HEK293 (cell line): ENCODE measurements at regions not wholly inside any gene's neighbourhood (a gene's known extent, or its start where the extent isn't known, plus 50 kb on each side); places are given as distances from the start of the nearest gene placed in this dataset.

Experiments used
- CTCF ChIA-PET: fragments of 350-600 bp; formaldehyde crosslinking; extraction: SDS; loops from one replicate; lab custom pipeline; 2021; ENCODE audit warnings: antibody characterized with exemption; lab: Yijun Ruan, JAX
- POLR2A ChIA-PET: fragments of 300-600 bp; formaldehyde crosslinking; extraction: SDS; loops from one replicate; lab custom pipeline; 2020; ENCODE audit warnings: antibody characterized with exemption, inconsistent platforms; lab: Yijun Ruan, JAX
- H3K27ac ChIP-seq: fragments of 200-500 bp; sonication (Bioruptor generic); 2 replicates; pipeline ENCODE4 v1.5.1; 2014; ENCODE audit warnings: low read depth, low read length, control low read depth, inconsistent platforms; ENCODE audit errors: extremely low read depth
- H3K36me3 ChIP-seq, 2 experiments: fragments of 200-500 bp in 1 of 2; sonication (Bioruptor generic) in 1 of 2; 1 replicate in 1 of 2; 2 replicates in 1 of 2; pipeline ENCODE4 v1.5.1; 2014 to 2017; ENCODE audit warnings: inconsistent platforms in 2 of 2, low read length in 2 of 2; ENCODE audit not compliant: control insufficient read depth in 2 of 2, insufficient read depth in 1 of 2
- H3K4me1 ChIP-seq: fragments of 200-500 bp; sonication (Bioruptor generic); 2 replicates; pipeline ENCODE4 v1.5.1; 2014; ENCODE audit warnings: mild to moderate bottlenecking, low read length, inconsistent platforms; ENCODE audit not compliant: control insufficient read depth, insufficient read depth
- H3K4me3 ChIP-seq: 2 replicates; pipeline ENCODE4 v1.5.1; 2011; ENCODE audit warnings: low read depth, mild to moderate bottlenecking, control low read depth, low read length, moderate library complexity
- H3K9me3 ChIP-seq: fragments of 200-500 bp; sonication (Bioruptor generic); 2 replicates; pipeline ENCODE4 v1.5.1; 2014; ENCODE audit warnings: low read depth, low read length, inconsistent platforms; ENCODE audit not compliant: control insufficient read depth, insufficient read depth
- GLI2 ChIP-seq: fragments of 450-650 bp; formaldehyde crosslinking; IDR thresholded peaks from 2 replicates; pipeline ENCODE4; 2017; ENCODE audit warnings: missing biosample characterization, missing genetic modification characterization, low read depth, borderline replicate concordance
- HOXD13 ChIP-seq: sonication (generic); formaldehyde crosslinking; IDR thresholded peaks from 2 replicates; pipeline ENCODE4 v1.8.0; 2022; ENCODE audit warnings: missing genetic modification reagents, borderline replicate concordance
- REPIN1 ChIP-seq: fragments of 450-650 bp; formaldehyde crosslinking; IDR thresholded peaks from 2 replicates; pipeline ENCODE4 v1.5.1; 2017; ENCODE audit warnings: missing biosample characterization, missing genetic modification characterization, low read depth
- SP2 ChIP-seq: fragments of 450-650 bp; formaldehyde crosslinking; IDR thresholded peaks from 2 replicates; pipeline ENCODE4 v1.5.1; 2016; ENCODE audit warnings: missing biosample characterization, missing genetic modification characterization
- TCF7L2 ChIP-seq: IDR thresholded peaks from 2 replicates; pipeline ENCODE4 v1.6.1; 2011; ENCODE audit warnings: low read depth, mild to moderate bottlenecking, inconsistent platforms, low read length, moderate library complexity, borderline replicate concordance
- ZBTB1 ChIP-seq: fragments of 450-650 bp; formaldehyde crosslinking; IDR thresholded peaks from 2 replicates; pipeline ENCODE4 v1.5.1; 2016; ENCODE audit warnings: missing biosample characterization, missing genetic modification characterization
- ZFP37 ChIP-seq: fragments of 450-650 bp; formaldehyde crosslinking; IDR thresholded peaks from 2 replicates; pipeline ENCODE4 v1.5.1; 2016; ENCODE audit warnings: missing biosample characterization, missing genetic modification characterization
- ZNF302 ChIP-seq: fragments of 450-650 bp; formaldehyde crosslinking; IDR thresholded peaks from 2 replicates; pipeline ENCODE4 v1.5.1; 2016; ENCODE audit warnings: missing biosample characterization, missing genetic modification characterization, low read depth
- ZNF335 ChIP-seq: fragments of 450-650 bp; formaldehyde crosslinking; conservative IDR thresholded peaks from 2 replicates; pipeline ENCODE4 v1.5.1; 2016; ENCODE audit warnings: missing biosample characterization, missing genetic modification characterization
- ZNF341 ChIP-seq: fragments of 450-650 bp; formaldehyde crosslinking; IDR thresholded peaks from 2 replicates; pipeline ENCODE4; 2016; ENCODE audit warnings: low read depth, missing biosample characterization, missing genetic modification characterization
- ZNF426 ChIP-seq: fragments of 450-650 bp; formaldehyde crosslinking; IDR thresholded peaks from 2 replicates; pipeline ENCODE4 v1.5.1; 2017; ENCODE audit warnings: missing biosample characterization, missing genetic modification characterization, mild to moderate bottlenecking, inconsistent platforms, moderate library complexity
- ZNF555 ChIP-seq: fragments of 450-650 bp; formaldehyde crosslinking; conservative IDR thresholded peaks from 2 replicates; pipeline ENCODE4 v1.5.1; 2017; ENCODE audit warnings: missing biosample characterization, mild to moderate bottlenecking, missing genetic modification characterization, inconsistent platforms
- ZNF560 ChIP-seq: fragments of 450-650 bp; formaldehyde crosslinking; IDR thresholded peaks from 2 replicates; pipeline ENCODE4 v1.5.1; 2017; ENCODE audit warnings: missing biosample characterization, missing genetic modification characterization, borderline replicate concordance
- ZNF623 ChIP-seq: fragments of 450-650 bp; formaldehyde crosslinking; IDR thresholded peaks from 2 replicates; pipeline ENCODE4 v1.5.1; 2016; ENCODE audit warnings: missing biosample characterization, missing genetic modification characterization
- ZNF664 ChIP-seq: fragments of 450-650 bp; formaldehyde crosslinking; IDR thresholded peaks from 2 replicates; pipeline ENCODE4 v1.5.1; 2016; ENCODE audit warnings: missing biosample characterization, missing genetic modification characterization
- ZNF776 ChIP-seq: fragments of 450-650 bp; formaldehyde crosslinking; IDR thresholded peaks from 2 replicates; pipeline ENCODE4 v1.5.0; 2017; ENCODE audit warnings: missing biosample characterization, missing genetic modification characterization, borderline replicate concordance
- ZNF792 ChIP-seq: fragments of 450-650 bp; formaldehyde crosslinking; IDR thresholded peaks from 2 replicates; pipeline ENCODE4 v1.5.1; 2016; ENCODE audit warnings: missing biosample characterization, missing genetic modification characterization
- ZNF843 ChIP-seq: fragments of 450-650 bp; formaldehyde crosslinking; IDR thresholded peaks from 2 replicates; pipeline ENCODE4 v1.5.1; 2016; ENCODE audit warnings: missing biosample characterization, missing genetic modification characterization
- TF ChIP-seq, protein P1 (sequence below): fragments of 450-650 bp; formaldehyde crosslinking; IDR thresholded peaks from 2 replicates; pipeline ENCODE4 v1.5.1; 2016; ENCODE audit warnings: missing biosample characterization, missing genetic modification characterization
- TF ChIP-seq, protein P2 (sequence below): fragments of 450-650 bp; formaldehyde crosslinking; IDR thresholded peaks from 2 replicates; pipeline ENCODE4 v1.5.1; 2016; ENCODE audit warnings: missing biosample characterization, missing genetic modification characterization
- TF ChIP-seq, protein P3 (sequence below): fragments of 450-650 bp; formaldehyde crosslinking; IDR thresholded peaks from 2 replicates; pipeline ENCODE4 v1.5.1; 2017; ENCODE audit warnings: missing biosample characterization, missing genetic modification characterization

DNA sequence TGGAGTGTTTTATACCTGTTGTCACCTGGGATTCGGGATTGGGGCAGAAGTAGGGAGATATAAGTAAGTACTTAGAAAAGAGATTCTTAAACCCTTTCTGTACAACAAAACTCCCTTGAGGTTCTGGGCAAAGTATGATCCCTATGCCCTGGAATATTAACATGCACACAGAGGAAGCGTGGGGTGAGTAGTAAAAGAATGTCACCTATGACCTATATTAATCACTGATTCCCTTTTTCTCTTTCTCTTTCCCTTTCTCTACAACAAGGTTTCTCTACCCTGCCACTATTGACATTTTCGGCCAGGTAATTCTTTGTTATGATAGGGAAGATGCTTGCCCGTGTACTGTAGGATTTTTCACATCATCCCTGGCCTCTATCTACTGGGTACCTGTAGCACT is 209.7 kb upstream of the PLET1 start (continued):
- TF ChIP-seq GLI2 (tag by site-specific recombination): no peak

DNA sequence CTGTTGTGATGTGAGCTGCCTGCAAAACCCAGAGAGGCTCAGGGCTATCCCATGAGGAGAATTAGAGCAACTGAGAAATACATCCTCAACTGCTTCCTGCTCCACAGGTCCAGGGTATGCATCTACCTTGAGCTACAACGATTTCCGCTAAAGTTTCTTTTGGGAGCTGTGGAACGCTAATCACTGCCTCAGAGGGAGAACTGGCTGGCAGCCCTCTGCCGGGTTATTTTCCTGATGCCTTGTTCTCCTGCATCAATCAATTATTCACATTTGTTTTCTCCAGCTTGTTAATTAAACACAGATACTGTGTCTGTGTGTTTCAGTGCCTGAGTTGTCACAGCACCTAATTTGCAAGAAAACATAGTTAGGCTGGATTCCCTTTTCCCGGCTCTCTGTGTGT is 211.1 kb upstream of the PLET1 start:
- H3K4me1 ChIP-seq: no peaks in the 10 kb centered on the region
- H3K27ac ChIP-seq: no peak overlapping the region
- TF ChIP-seq TCF7L2 (no peak), ZNF302 (tag by site-specific recombination) (no peak), ZBTB1 (tag by site-specific recombination) (no peak), ZNF335 (tag by site-specific recombination) (no peak), ZNF776 (tag by site-specific recombination) (no peak), ZNF792 (tag by site-specific recombination) (no peak)
- TF ChIP-seq, protein P1, sequence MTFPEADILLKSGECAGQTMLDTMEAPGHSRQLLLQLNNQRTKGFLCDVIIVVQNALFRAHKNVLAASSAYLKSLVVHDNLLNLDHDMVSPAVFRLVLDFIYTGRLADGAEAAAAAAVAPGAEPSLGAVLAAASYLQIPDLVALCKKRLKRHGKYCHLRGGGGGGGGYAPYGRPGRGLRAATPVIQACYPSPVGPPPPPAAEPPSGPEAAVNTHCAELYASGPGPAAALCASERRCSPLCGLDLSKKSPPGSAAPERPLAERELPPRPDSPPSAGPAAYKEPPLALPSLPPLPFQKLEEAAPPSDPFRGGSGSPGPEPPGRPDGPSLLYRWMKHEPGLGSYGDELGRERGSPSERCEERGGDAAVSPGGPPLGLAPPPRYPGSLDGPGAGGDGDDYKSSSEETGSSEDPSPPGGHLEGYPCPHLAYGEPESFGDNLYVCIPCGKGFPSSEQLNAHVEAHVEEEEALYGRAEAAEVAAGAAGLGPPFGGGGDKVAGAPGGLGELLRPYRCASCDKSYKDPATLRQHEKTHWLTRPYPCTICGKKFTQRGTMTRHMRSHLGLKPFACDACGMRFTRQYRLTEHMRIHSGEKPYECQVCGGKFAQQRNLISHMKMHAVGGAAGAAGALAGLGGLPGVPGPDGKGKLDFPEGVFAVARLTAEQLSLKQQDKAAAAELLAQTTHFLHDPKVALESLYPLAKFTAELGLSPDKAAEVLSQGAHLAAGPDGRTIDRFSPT: no peak
- H3K36me3 ChIP-seq: no peaks in the 10 kb centered on the region
- CTCF ChIA-PET: interaction anchor here (1.2 to 1.4 kb wide), 2 partner anchors 19 to 31 kb away, joined by 3 read pairs; no protein-coding TSS in a partner anchor
- H3K9me3 ChIP-seq: no peaks in the 10 kb centered on the region
- POLR2A ChIA-PET: no interaction called here
- no peak overlapping the region for H3K4me3 ChIP-seq

DNA sequence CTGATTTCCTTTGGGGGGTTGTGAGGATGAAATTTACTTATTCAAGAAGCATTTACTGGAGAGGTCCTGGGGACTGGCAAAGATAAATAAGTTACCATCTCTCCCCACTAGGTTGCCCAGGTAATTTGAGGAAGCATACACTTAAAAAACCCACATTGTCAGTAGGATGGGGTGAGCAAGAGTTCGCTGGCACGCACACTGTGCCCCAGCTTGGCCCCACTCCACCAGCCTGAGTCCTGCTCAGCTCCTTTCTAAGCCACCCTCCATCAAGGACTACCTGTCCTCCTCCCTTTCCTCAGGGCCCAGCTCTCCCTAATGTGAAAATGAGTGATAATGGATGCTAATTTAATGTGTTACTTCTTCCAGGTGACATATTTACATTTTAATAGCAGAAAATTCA is 216.5 kb upstream of the PLET1 start:
- H3K27ac ChIP-seq: no peak overlapping the region
- ChIA-PET POLR2A (no interaction called here), CTCF (interaction anchor here (0.7 kb wide), 1 partner anchor 325 kb away, joined by 4 read pairs; no protein-coding TSS in a partner anchor)
- no peaks in the 10 kb centered on the region for H3K4me1 ChIP-seq
- H3K36me3 ChIP-seq: no peaks in the 10 kb centered on the region
- H3K4me3 ChIP-seq: no peak overlapping the region
- no peaks in the 10 kb centered on the region for H3K9me3 ChIP-seq
- TF ChIP-seq ZNF843 (tag by site-specific recombination) (no peak), ZNF664 (tag by site-specific recombination) (no peak), ZNF341 (tag by site-specific recombination) (no peak), ZFP37 (tag by site-specific recombination) (no peak)
- TF ChIP-seq, protein P2, sequence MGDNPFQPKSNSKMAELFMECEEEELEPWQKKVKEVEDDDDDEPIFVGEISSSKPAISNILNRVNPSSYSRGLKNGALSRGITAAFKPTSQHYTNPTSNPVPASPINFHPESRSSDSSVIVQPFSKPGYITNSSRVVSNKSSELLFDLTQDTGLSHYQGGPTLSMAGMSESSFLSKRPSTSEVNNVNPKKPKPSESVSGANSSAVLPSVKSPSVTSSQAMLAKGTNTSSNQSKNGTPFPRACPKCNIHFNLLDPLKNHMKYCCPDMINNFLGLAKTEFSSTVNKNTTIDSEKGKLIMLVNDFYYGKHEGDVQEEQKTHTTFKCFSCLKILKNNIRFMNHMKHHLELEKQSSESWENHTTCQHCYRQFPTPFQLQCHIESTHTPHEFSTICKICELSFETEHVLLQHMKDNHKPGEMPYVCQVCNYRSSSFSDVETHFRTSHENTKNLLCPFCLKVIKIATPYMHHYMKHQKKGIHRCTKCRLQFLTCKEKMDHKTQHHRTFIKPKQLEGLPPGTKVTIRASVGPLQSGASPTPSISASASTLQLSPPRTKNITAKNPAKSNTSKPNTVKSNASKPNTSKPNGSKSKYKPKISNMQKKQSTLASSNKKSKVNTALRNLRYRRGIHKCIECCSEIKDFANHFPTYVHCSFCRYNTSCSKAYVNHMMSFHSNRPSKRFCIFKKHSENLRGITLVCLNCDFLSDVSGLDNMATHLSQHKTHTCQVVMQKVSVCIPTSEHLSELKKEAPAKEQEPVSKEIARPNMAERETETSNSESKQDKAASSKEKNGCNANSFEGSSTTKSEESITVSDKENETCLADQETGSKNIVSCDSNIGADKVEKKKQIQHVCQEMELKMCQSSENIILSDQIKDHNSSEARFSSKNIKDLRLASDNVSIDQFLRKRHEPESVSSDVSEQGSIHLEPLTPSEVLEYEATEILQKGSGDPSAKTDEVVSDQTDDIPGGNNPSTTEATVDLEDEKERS (tag by site-specific recombination): no peak

DNA sequence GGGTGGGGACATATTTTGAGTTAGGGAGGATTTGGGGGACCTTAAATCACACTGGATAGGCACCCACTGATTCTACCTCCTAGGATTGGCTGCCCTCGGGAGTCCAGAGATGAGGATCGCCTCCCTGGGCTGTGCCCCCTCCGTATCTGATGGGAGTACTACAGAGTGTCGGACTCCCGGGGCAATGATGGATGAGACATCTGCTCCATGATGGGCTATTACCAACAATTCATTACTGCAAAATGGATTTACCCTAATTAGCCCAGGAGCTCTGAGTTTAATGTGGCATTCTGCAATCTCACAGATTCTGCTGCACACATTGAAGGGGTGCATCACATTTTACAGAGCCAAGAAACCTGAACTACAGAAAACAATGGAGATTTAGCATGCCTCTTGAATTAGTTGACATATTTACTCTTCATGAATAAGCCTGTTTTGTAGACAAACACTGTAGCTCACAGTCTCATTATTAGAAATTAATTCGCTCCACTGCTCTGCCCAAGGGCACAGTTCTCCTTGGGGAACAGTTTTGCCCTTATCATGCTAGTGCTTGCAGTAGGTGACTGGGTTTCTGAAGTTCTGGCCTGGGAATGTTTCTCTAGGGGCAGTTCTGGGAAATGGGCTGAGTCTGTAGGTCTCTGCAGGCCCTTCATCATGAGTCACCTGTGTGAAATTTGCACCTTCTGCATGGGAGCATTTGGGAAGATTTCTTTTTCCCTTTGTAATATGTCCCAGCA is 217.1 kb upstream of the PLET1 start:
- Histone ChIP-seq H3K9me3 (no peaks in the 10 kb centered on the region), H3K4me1 (no peaks in the 10 kb centered on the region), H3K36me3 (no peaks in the 10 kb centered on the region), H3K27ac (no peak overlapping the region), H3K4me3 (no peak overlapping the region)
- ChIA-PET POLR2A (no interaction called here), CTCF (interaction anchor here (0.5 to 0.7 kb wide), 2 partner anchors 325 to 367 kb away, joined by 4 read pairs; no protein-coding TSS in a partner anchor)
- TF ChIP-seq, protein P3, sequence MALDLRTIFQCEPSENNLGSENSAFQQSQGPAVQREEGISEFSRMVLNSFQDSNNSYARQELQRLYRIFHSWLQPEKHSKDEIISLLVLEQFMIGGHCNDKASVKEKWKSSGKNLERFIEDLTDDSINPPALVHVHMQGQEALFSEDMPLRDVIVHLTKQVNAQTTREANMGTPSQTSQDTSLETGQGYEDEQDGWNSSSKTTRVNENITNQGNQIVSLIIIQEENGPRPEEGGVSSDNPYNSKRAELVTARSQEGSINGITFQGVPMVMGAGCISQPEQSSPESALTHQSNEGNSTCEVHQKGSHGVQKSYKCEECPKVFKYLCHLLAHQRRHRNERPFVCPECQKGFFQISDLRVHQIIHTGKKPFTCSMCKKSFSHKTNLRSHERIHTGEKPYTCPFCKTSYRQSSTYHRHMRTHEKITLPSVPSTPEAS: no peak
- no peak for TF ChIP-seq REPIN1 (tag by site-specific recombination)
- no peak for TF ChIP-seq ZNF560 (tag by site-specific recombination)
- no peak for TF ChIP-seq HOXD13 (CRISPR knock-in tag)
- no peak for TF ChIP-seq SP2 (tag by site-specific recombination)
- TF ChIP-seq ZNF426: no peak
- TF ChIP-seq, protein P1: no peak
- TF ChIP-seq ZNF555 (tag by site-specific recombination): no peak
- TF ChIP-seq ZNF623 (tag by site-specific recombination): no peak
